ENCODE measurements at regions not wholly inside any gene's neighbourhood (a gene's known extent, or its start where the extent isn't known, plus 50 kb on each side); places are given as distances from the start of the nearest gene placed in this dataset.
"Not testable (repeated sequence)": the region's sequence is repeated elsewhere in the genome, so short reads cannot be mapped to it uniquely, and the experiment has no call there.

DNA sequence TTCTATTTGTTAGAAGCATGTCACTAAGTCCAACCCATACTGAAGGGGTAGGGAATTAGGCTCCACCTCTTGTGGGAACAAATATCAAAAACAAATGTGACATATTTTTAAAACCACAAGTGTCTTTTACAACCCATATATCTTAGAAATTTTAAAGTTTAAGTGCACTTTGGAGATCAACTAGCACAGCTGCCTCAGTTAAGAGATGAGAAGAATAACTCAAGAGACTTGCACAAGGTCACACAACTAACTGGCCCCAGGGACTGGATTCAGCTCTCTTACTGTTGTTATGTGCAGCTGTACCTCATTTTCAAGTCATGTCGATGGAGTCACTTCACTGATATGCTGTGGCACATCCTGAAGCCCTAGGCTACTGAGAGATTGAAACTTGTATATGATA is 102.9 kb upstream of the BMP2 start:
- H3K4me1 Mint-ChIP-seq (ENCODE audit: low read depth), result no peaks in the 10 kb centered on the region
- H3K9me3 Mint-ChIP-seq, result peaks cover 3% of the 10 kb centered on the region
- H3K4me3 Mint-ChIP-seq, result no peak overlapping the region
- no peaks in the 10 kb centered on the region for H3K27me3 Mint-ChIP-seq (ENCODE audit: insufficient read depth)
- H3K27ac Mint-ChIP-seq, result no peak overlapping the region
- DNase-seq (ENCODE audit: low spot score), result no peak
- no peaks in the 10 kb centered on the region for H3K36me3 Mint-ChIP-seq (ENCODE audit: low read depth)
- intact Hi-C loops (cut with micrococcal nuclease), result no loop called here

- Mint-ChIP-seq H3K4me1 (ENCODE audit: low read depth) (no peaks in the 10 kb centered on the region), H3K27me3 (ENCODE audit: insufficient read depth) (no peaks in the 10 kb centered on the region), H3K9me3 (peaks cover 3% of the 10 kb centered on the region), H3K4me3 (no peak overlapping the region), H3K36me3 (ENCODE audit: low read depth) (no peaks in the 10 kb centered on the region), H3K27ac (no peak overlapping the region)
- DNase-seq (ENCODE audit: low spot score), result no peak
- intact Hi-C loops (cut with micrococcal nuclease), result no loop called here
Observed at GRCh38 chr20:6663751-6664388, 103.6 kb upstream of the BMP2 start.

DNA sequence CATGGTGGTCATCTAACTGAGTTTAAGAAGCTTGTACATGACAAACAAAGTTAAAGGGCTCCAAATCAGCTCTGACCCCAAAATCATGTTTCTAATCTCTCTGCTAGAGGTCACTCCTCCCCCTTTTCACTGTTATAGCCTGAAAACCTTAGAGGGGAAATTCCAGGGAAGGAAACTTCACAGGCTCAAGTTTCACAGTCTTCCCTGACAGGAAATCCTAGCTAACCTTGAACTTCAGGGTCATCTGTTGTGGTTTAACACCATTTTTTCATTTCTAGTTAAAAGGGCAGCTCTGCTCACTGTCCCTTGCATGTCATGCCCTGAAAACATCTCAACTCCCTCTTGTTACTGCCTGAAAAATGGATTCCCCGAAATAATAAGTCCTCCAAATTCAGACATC is 104.4 kb upstream of the BMP2 start:
- no peaks in the 10 kb centered on the region for H3K27me3 Mint-ChIP-seq (ENCODE audit: insufficient read depth)
- intact Hi-C loops (cut with micrococcal nuclease), result no loop called here
- DNase-seq (ENCODE audit: low spot score), result no peak
- peaks cover 2% of the 10 kb centered on the region for H3K36me3 Mint-ChIP-seq (ENCODE audit: low read depth)
- peaks cover 3% of the 10 kb centered on the region for H3K9me3 Mint-ChIP-seq
- no peak overlapping the region for H3K27ac Mint-ChIP-seq
- no peak overlapping the region for H3K4me3 Mint-ChIP-seq
- no peaks in the 10 kb centered on the region for H3K4me1 Mint-ChIP-seq (ENCODE audit: low read depth)

- peaks cover 3% of the 10 kb centered on the region for H3K9me3 Mint-ChIP-seq
- H3K27me3 Mint-ChIP-seq (ENCODE audit: insufficient read depth), result no peaks in the 10 kb centered on the region
- intact Hi-C loops (cut with micrococcal nuclease), result no loop called here
- DNase-seq (ENCODE audit: low spot score), result no peak
- no peak overlapping the region for H3K27ac Mint-ChIP-seq
- H3K4me3 Mint-ChIP-seq, result no peak overlapping the region
- H3K4me1 Mint-ChIP-seq (ENCODE audit: low read depth), result no peaks in the 10 kb centered on the region
- H3K36me3 Mint-ChIP-seq (ENCODE audit: low read depth), result peaks cover 2% of the 10 kb centered on the region
Observed at GRCh38 chr20:6662309-6662708, 105.2 kb upstream of the BMP2 start.

DNA sequence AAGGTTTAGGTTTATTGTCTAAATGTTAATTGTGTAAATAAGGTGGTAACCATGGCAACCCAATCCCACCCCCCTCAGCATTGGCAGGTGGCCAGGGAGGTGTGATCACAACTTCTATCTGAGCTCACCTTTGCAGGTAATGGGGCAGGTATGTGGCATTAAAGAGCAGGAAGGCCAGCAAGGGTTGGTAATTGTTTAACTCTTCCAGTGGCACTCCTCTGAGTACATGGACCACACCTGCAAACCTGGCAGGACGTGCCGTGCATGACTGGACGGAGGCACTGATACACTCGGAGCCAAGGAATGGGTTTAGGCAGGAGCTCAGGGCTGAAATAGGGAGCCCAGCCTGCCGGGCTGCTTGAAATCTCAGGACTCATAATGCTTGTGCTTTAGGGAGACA is 107.0 kb upstream of the BMP2 start:
- no peaks in the 10 kb centered on the region for H3K9me3 Mint-ChIP-seq
- intact Hi-C loops (cut with micrococcal nuclease), result no loop called here

GRCh38 chr20:6658909-6659308 is 108.6 kb upstream of the BMP2 start:
- H3K9me3 Mint-ChIP-seq; H3K4me3 Mint-ChIP-seq; H3K4me1 Mint-ChIP-seq (ENCODE audit: low read depth); H3K27ac Mint-ChIP-seq; H3K27me3 Mint-ChIP-seq (ENCODE audit: insufficient read depth); DNase-seq (ENCODE audit: low spot score); intact Hi-C loops (cut with micrococcal nuclease); H3K36me3 Mint-ChIP-seq (ENCODE audit: low read depth): not testable (repeated sequence)

More for the DNA sequence above, 107.0 kb upstream of the BMP2 start:
- H3K27ac Mint-ChIP-seq, result no peak overlapping the region
- no peaks in the 10 kb centered on the region for H3K27me3 Mint-ChIP-seq (ENCODE audit: insufficient read depth)
- no peaks in the 10 kb centered on the region for H3K4me1 Mint-ChIP-seq (ENCODE audit: low read depth)
- no peak for DNase-seq (ENCODE audit: low spot score)
- peaks cover 2% of the 10 kb centered on the region for H3K36me3 Mint-ChIP-seq (ENCODE audit: low read depth)
- no peak overlapping the region for H3K4me3 Mint-ChIP-seq

DNA sequence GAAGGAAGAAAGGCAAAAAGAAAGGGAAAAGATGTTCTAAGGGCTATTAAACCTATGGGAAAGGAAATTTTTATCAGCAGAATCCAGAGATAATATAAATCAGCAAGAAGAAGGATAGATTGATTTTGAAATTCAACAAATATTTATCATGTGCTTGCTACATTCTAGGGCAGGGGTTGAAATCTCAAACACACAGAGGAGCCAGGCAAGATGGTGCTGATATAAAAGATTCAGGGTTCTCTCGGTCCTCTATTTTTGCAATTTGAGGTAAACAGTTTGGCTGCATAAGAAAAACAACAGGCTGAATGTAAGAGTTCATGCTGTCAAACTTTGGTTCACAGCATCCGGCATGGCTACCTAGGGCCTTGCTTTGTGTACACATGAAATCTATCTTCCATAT is 109.6 kb upstream of the BMP2 start:
- intact Hi-C loops (cut with micrococcal nuclease), result no loop called here
- Mint-ChIP-seq H3K9me3 (peaks cover 6% of the 10 kb centered on the region), H3K27ac (no peak overlapping the region), H3K27me3 (ENCODE audit: insufficient read depth) (no peaks in the 10 kb centered on the region), H3K36me3 (ENCODE audit: low read depth) (peaks cover 2% of the 10 kb centered on the region), H3K4me3 (no peak overlapping the region), H3K4me1 (ENCODE audit: low read depth) (no peaks in the 10 kb centered on the region)
- DNase-seq (ENCODE audit: low spot score), result no peak

DNA sequence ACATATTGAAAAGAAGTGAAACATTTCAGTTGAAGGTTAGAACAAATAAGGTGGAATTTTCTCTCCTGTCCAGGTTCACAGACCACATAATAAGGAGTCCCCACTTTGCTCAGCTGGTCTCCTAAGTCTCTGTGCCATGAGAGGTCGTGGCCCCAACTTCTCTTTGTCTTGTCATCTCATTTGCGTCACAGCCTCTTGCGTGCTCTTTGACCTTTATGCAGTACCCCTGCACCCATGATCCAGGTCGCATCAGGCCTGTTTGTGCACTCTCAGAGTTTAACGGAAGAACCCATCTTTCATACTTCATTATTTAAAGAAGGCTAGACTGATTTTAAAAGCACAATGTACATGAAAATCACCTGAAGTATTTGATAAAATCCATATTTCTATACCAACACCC is 110.4 kb upstream of the BMP2 start:
- intact Hi-C loops (cut with micrococcal nuclease), result no loop called here
- no peaks in the 10 kb centered on the region for H3K4me1 Mint-ChIP-seq (ENCODE audit: low read depth)
- no peak overlapping the region for H3K27ac Mint-ChIP-seq
- H3K4me3 Mint-ChIP-seq, result no peak overlapping the region
- H3K27me3 Mint-ChIP-seq (ENCODE audit: insufficient read depth), result no peaks in the 10 kb centered on the region
- DNase-seq (ENCODE audit: low spot score), result no peak
- peaks cover 6% of the 10 kb centered on the region for H3K9me3 Mint-ChIP-seq
- peaks cover 2% of the 10 kb centered on the region for H3K36me3 Mint-ChIP-seq (ENCODE audit: low read depth)

GRCh38 chr20:6654513-6655252 is 112.8 kb upstream of the BMP2 start:
- Mint-ChIP-seq H3K4me1 (ENCODE audit: low read depth) (no peaks in the 10 kb centered on the region), H3K4me3 (no peak overlapping the region), H3K36me3 (ENCODE audit: low read depth) (peaks cover 2% of the 10 kb centered on the region), H3K27me3 (ENCODE audit: insufficient read depth) (no peaks in the 10 kb centered on the region), H3K9me3 (peaks cover 6% of the 10 kb centered on the region), H3K27ac (no peak overlapping the region)
- intact Hi-C loops (cut with micrococcal nuclease), result no loop called here
- no peak for DNase-seq (ENCODE audit: low spot score)

GRCh38 chr20:6651561-6651960 is 115.9 kb upstream of the BMP2 start:
- Mint-ChIP-seq H3K36me3 (ENCODE audit: low read depth) (no peaks in the 10 kb centered on the region), H3K4me1 (ENCODE audit: low read depth) (no peaks in the 10 kb centered on the region), H3K27me3 (ENCODE audit: insufficient read depth) (no peaks in the 10 kb centered on the region), H3K27ac (no peak overlapping the region), H3K9me3 (peaks cover 10% of the 10 kb centered on the region), H3K4me3 (no peak overlapping the region)
- intact Hi-C loops (cut with micrococcal nuclease), result no loop called here
- DNase-seq (ENCODE audit: low spot score), result no peak

DNA sequence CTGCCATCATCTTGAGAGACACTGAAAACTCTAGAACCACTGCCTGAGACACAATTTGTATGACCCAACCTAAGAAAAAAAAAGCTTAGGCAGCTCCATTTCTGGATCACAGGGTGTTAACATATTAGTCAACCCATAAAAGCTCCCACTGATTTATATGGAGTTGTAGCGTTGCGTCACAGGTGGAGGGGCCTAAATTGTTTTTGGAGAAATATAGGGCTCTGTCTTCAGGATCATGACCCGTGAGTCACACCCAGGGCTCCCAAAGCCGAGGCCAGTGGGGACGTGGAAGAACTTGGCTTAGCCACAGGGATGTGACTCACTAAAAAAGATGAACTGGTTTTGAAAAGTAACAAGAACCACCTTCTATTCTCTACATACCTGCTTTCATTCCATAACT is 116.5 kb upstream of the BMP2 start:
- Mint-ChIP-seq H3K36me3 (ENCODE audit: low read depth) (no peaks in the 10 kb centered on the region), H3K9me3 (peaks cover 10% of the 10 kb centered on the region)
- intact Hi-C loops (cut with micrococcal nuclease), result no loop called here

DNA sequence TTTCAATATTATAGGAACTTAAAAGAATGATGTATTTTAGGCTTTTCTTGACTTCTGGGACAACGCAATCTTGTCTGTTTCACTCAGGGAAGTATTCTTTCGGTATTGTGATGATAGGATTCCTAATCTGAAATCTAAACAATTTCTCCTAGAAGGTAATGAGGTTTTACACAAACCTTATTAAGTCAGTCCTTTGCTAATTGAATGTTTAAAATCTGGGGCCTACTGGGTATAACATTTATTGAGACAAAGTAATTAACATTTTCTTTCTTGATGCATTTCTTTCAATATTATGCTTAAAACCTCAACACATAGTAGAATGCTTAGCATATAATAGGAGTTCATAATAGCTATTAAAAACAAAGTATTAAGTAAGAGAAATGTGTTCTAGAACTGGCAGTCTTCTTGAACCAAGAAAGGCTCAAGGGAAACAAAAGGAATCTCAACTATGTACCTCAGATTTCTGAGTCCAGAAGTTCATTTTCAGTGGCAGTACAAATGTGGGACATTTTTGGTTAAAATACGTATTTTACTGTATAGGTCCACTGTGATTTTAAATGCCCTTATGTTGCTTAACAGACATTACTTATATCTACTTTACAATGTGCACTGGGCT is 121.4 kb upstream of the BMP2 start:
- H3K4me3 Mint-ChIP-seq, result no peak overlapping the region
- no peaks in the 10 kb centered on the region for H3K4me1 Mint-ChIP-seq (ENCODE audit: low read depth)
- H3K36me3 Mint-ChIP-seq (ENCODE audit: low read depth), result no peaks in the 10 kb centered on the region
- peaks cover 3% of the 10 kb centered on the region for H3K9me3 Mint-ChIP-seq
- intact Hi-C loops (cut with micrococcal nuclease), result no loop called here
- H3K27ac Mint-ChIP-seq, result no peak overlapping the region
- no peak for DNase-seq (ENCODE audit: low spot score)
- H3K27me3 Mint-ChIP-seq (ENCODE audit: insufficient read depth), result no peaks in the 10 kb centered on the region

More for the DNA sequence above, 116.5 kb upstream of the BMP2 start:
- H3K27ac Mint-ChIP-seq, result no peak overlapping the region
- H3K4me3 Mint-ChIP-seq, result no peak overlapping the region
- DNase-seq (ENCODE audit: low spot score), result no peak
- H3K27me3 Mint-ChIP-seq (ENCODE audit: insufficient read depth), result no peaks in the 10 kb centered on the region
- no peaks in the 10 kb centered on the region for H3K4me1 Mint-ChIP-seq (ENCODE audit: low read depth)

- Mint-ChIP-seq H3K4me1 (ENCODE audit: low read depth) (no peaks in the 10 kb centered on the region), H3K36me3 (ENCODE audit: low read depth) (no peaks in the 10 kb centered on the region), H3K9me3 (peaks cover 3% of the 10 kb centered on the region), H3K4me3 (no peak overlapping the region), H3K27ac (no peak overlapping the region), H3K27me3 (ENCODE audit: insufficient read depth) (no peaks in the 10 kb centered on the region)
- intact Hi-C loops (cut with micrococcal nuclease), result no loop called here
- DNase-seq (ENCODE audit: low spot score), result no peak
Observed at GRCh38 chr20:6644813-6645628, 122.5 kb upstream of the BMP2 start.

All from activated T-helper 1 cell treated with anti-CD3 and anti-CD28 coated beads, Interleukin-12 subunit alpha, Interleukin-12 subunit beta, Interleukin-2, Interleukin-4 antibody, amounts not matched to agents 30 ng/mL and 10 ng/mL and 1 ng/mL, durations not matched to agents 14 hours and 24 hours and 36 hours (primary cell).